ENCODE measurements at regions not wholly inside any gene's neighbourhood (a gene's known extent, or its start where the extent isn't known, plus 50 kb on each side); places are given as distances from the start of the nearest gene placed in this dataset.

DNA sequence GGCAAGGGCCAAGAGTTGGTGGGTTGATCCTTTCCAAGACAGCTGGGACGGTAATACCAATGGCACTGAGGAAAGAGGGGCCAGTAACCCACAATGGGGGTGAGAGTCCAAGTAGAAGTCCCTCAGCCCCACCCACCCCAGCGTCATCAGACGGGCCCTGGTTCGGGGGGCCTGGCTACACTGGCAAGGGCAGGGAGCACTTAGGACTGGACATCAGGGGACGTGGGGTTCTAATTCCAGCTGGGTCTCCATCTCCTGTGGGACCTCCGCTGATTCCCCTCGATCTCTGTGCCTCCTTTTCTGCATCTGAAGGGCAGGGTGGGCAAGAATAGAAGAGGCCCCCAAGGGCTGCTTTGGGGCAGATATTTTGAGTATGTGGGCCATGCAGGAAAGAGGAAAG lies 53.5 kb upstream of the FCN1 start:
- TF ChIP-seq ZNF24 (IDR thresholded peaks at IDR 0.05), result no peak
- no peak for TF ChIP-seq FOXM1 (IDR thresholded peaks at IDR 0.05; ENCODE audit: low read depth, low read length)
- TF ChIP-seq, protein P1, sequence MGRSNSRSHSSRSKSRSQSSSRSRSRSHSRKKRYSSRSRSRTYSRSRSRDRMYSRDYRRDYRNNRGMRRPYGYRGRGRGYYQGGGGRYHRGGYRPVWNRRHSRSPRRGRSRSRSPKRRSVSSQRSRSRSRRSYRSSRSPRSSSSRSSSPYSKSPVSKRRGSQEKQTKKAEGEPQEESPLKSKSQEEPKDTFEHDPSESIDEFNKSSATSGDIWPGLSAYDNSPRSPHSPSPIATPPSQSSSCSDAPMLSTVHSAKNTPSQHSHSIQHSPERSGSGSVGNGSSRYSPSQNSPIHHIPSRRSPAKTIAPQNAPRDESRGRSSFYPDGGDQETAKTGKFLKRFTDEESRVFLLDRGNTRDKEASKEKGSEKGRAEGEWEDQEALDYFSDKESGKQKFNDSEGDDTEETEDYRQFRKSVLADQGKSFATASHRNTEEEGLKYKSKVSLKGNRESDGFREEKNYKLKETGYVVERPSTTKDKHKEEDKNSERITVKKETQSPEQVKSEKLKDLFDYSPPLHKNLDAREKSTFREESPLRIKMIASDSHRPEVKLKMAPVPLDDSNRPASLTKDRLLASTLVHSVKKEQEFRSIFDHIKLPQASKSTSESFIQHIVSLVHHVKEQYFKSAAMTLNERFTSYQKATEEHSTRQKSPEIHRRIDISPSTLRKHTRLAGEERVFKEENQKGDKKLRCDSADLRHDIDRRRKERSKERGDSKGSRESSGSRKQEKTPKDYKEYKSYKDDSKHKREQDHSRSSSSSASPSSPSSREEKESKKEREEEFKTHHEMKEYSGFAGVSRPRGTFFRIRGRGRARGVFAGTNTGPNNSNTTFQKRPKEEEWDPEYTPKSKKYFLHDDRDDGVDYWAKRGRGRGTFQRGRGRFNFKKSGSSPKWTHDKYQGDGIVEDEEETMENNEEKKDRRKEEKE (IDR thresholded peaks at IDR 0.05), result no peak
- TF ChIP-seq, protein P2, sequence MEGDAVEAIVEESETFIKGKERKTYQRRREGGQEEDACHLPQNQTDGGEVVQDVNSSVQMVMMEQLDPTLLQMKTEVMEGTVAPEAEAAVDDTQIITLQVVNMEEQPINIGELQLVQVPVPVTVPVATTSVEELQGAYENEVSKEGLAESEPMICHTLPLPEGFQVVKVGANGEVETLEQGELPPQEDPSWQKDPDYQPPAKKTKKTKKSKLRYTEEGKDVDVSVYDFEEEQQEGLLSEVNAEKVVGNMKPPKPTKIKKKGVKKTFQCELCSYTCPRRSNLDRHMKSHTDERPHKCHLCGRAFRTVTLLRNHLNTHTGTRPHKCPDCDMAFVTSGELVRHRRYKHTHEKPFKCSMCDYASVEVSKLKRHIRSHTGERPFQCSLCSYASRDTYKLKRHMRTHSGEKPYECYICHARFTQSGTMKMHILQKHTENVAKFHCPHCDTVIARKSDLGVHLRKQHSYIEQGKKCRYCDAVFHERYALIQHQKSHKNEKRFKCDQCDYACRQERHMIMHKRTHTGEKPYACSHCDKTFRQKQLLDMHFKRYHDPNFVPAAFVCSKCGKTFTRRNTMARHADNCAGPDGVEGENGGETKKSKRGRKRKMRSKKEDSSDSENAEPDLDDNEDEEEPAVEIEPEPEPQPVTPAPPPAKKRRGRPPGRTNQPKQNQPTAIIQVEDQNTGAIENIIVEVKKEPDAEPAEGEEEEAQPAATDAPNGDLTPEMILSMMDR (IDR thresholded peaks at IDR 0.05 in 2 of 3, conservative IDR thresholded peaks at IDR 0.05 in 1 of 3; ENCODE audit: control insufficient read depth in 2 of 3, extremely low read depth in 1 of 3, insufficient read depth in 1 of 3, low read depth in 3 of 3, low read length in 3 of 3), result no peak
- no peak for TF ChIP-seq YY1 (IDR thresholded peaks at IDR 0.05; ENCODE audit: low read depth, low read length)
- TF ChIP-seq, protein P3, sequence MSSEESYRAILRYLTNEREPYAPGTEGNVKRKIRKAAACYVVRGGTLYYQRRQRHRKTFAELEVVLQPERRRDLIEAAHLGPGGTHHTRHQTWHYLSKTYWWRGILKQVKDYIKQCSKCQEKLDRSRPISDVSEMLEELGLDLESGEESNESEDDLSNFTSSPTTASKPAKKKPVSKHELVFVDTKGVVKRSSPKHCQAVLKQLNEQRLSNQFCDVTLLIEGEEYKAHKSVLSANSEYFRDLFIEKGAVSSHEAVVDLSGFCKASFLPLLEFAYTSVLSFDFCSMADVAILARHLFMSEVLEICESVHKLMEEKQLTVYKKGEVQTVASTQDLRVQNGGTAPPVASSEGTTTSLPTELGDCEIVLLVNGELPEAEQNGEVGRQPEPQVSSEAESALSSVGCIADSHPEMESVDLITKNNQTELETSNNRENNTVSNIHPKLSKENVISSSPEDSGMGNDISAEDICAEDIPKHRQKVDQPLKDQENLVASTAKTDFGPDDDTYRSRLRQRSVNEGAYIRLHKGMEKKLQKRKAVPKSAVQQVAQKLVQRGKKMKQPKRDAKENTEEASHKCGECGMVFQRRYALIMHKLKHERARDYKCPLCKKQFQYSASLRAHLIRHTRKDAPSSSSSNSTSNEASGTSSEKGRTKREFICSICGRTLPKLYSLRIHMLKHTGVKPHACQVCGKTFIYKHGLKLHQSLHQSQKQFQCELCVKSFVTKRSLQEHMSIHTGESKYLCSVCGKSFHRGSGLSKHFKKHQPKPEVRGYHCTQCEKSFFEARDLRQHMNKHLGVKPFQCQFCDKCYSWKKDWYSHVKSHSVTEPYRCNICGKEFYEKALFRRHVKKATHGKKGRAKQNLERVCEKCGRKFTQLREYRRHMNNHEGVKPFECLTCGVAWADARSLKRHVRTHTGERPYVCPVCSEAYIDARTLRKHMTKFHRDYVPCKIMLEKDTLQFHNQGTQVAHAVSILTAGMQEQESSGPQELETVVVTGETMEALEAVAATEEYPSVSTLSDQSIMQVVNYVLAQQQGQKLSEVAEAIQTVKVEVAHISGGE (CRISPR knock-in tag; IDR thresholded peaks at IDR 0.05), result no peak
- no peak for TF ChIP-seq CHD4 (IDR thresholded peaks at IDR 0.05)
- TF ChIP-seq, protein P4, sequence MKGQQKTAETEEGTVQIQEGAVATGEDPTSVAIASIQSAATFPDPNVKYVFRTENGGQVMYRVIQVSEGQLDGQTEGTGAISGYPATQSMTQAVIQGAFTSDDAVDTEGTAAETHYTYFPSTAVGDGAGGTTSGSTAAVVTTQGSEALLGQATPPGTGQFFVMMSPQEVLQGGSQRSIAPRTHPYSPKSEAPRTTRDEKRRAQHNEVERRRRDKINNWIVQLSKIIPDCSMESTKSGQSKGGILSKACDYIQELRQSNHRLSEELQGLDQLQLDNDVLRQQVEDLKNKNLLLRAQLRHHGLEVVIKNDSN (IDR thresholded peaks at IDR 0.05; ENCODE audit: borderline replicate concordance, extremely low read length, insufficient read depth, low read depth, low read length), result no peak
- no peak for TF ChIP-seq NRF1 (conservative IDR thresholded peaks at IDR 0.05; ENCODE audit: low read depth, low read length)
- TF ChIP-seq PML (IDR thresholded peaks at IDR 0.05; ENCODE audit: low read length), result no peak
- no peak for TF ChIP-seq KDM1A (IDR thresholded peaks at IDR 0.05; ENCODE audit: borderline replicate concordance)
- no peak for TF ChIP-seq RAD51 (IDR thresholded peaks at IDR 0.05)
- TF ChIP-seq TBL1XR1 (IDR thresholded peaks at IDR 0.05; ENCODE audit: low read depth, low read length), result no peak
- no peak for TF ChIP-seq ZNF384 (IDR thresholded peaks at IDR 0.05; ENCODE audit: borderline replicate concordance, low read depth, low read length)
- TF ChIP-seq EED (IDR thresholded peaks at IDR 0.05; ENCODE audit: low read depth), result no peak
- TF ChIP-seq ASH2L (IDR thresholded peaks at IDR 0.05; ENCODE audit: borderline replicate concordance, low read depth), result no peak
- no peak for TF ChIP-seq ZZZ3 (IDR thresholded peaks at IDR 0.05; ENCODE audit: control insufficient read depth, insufficient read length, low read depth)
- Histone ChIP-seq H3K4me1 (ENCODE audit: control insufficient read depth, insufficient read depth, low read length) (no peaks in the 10 kb centered on the region), H3K9ac (ENCODE audit: control insufficient read depth, insufficient read depth, low read length) (no peak overlapping the region), H3K4me3 (no peak overlapping the region), H3K79me2 (ENCODE audit: control insufficient read depth, insufficient read depth, low read length) (no peaks in the 10 kb centered on the region), H3K27ac (ENCODE audit: control insufficient read depth, insufficient read depth) (no peak overlapping the region), H3K27me3 (replicated peaks in 1 of 2; ENCODE audit: control insufficient read depth in 2 of 2, insufficient read depth in 2 of 2, low read length in 1 of 2) (no peaks in the 10 kb centered on the region; a peak in 2 of 4 replicates), H3K9me3 (replicated peaks; ENCODE audit: control insufficient read depth, insufficient read depth, low read length) (no peaks in the 10 kb centered on the region), H4K20me1 (ENCODE audit: control insufficient read depth, insufficient read depth) (no peaks in the 10 kb centered on the region), H2AFZ (ENCODE audit: control insufficient read depth, low read depth, low read length) (no peak overlapping the region), H3K36me3 (ENCODE audit: control insufficient read depth in 2 of 2, insufficient read depth in 2 of 2, low read length in 1 of 2) (no peaks in the 10 kb centered on the region), H3K4me2 (ENCODE audit: control insufficient read depth, insufficient read depth) (no peak overlapping the region)
- CTCF ChIA-PET, result interaction anchor here (1.1 kb wide), 1 partner anchor 35 kb away, joined by 3 read pairs; no protein-coding TSS in a partner anchor
- RAD21 ChIA-PET (ENCODE audit: unreplicated experiment), result no interaction called here
- SMC1A ChIA-PET (ENCODE audit: uncharacterized antibody, unreplicated experiment), result interaction anchor here (0.6 kb wide), 1 partner anchor 110 kb away, joined by 3 read pairs; no protein-coding TSS in a partner anchor
- POLR2A ChIA-PET, result no interaction called here
- WGBS (ENCODE audit: insufficient coverage, insufficient replicate concordance, low lambda C conversion rate, missing lambda C conversion rate), result 39% methylated on average over 7 of the region's 7 CpGs
- in situ Hi-C loops (cut with MboI) (no loop called here), intact Hi-C loops (cut with micrococcal nuclease; ENCODE audit: unreplicated experiment) (no loop called here)
- FAIRE-seq, result no peak
- DNase-seq (ENCODE audit: low read depth, low spot score), result no peak
- ATAC-seq, result no peak
- no TSS peak for BruUV-seq (replicated peaks)
